ENCODE measurements at regions not wholly inside any gene's neighbourhood (a gene's known extent, or its start where the extent isn't known, plus 50 kb on each side); places are given as distances from the start of the nearest gene placed in this dataset.

- TF ChIP-seq CTCF (IDR thresholded peaks at IDR 0.05; ENCODE audit: unreplicated experiment in 3 of 3): no peak
- no peak overlapping the region for H3K27ac Mint-ChIP-seq
- no peak overlapping the region for H3K4me3 Mint-ChIP-seq
- no peaks in the 10 kb centered on the region for H3K27me3 Mint-ChIP-seq (ENCODE audit: low read depth)
- H3K9me3 Mint-ChIP-seq: peaks cover under 1% of the 10 kb centered on the region
- no peaks in the 10 kb centered on the region for H3K36me3 Mint-ChIP-seq (ENCODE audit: low read depth)
- no peaks in the 10 kb centered on the region for H3K4me1 Mint-ChIP-seq
Observed at GRCh38 chr2:60259781-60260180, 293.7 kb downstream of the BCL11A start.

- H3K27me3 Mint-ChIP-seq (ENCODE audit: low read depth): peaks cover 6% of the 10 kb centered on the region
- no peaks in the 10 kb centered on the region for H3K9me3 Mint-ChIP-seq
- H3K4me3 Mint-ChIP-seq: no peak overlapping the region
- H3K4me1 Mint-ChIP-seq: no peaks in the 10 kb centered on the region
- no peaks in the 10 kb centered on the region for H3K36me3 Mint-ChIP-seq (ENCODE audit: low read depth)
- H3K27ac Mint-ChIP-seq: no peak overlapping the region
- no peak for TF ChIP-seq CTCF (IDR thresholded peaks at IDR 0.05; ENCODE audit: unreplicated experiment in 3 of 3)
Observed at GRCh38 chr2:60252581-60253150, 300.8 kb downstream of the BCL11A start.

- Mint-ChIP-seq H3K27me3 (ENCODE audit: low read depth) (peaks cover 14% of the 10 kb centered on the region), H3K9me3 (no peaks in the 10 kb centered on the region), H3K4me1 (no peaks in the 10 kb centered on the region), H3K36me3 (ENCODE audit: low read depth) (no peaks in the 10 kb centered on the region), H3K4me3 (no peak overlapping the region), H3K27ac (no peak overlapping the region)
- TF ChIP-seq CTCF (IDR thresholded peaks at IDR 0.05; ENCODE audit: unreplicated experiment in 3 of 3): no peak
Observed at GRCh38 chr2:60251247-60251646, 302.2 kb downstream of the BCL11A start.

GRCh38 chr2:60249879-60250278 lies 303.6 kb downstream of the BCL11A start:
- Mint-ChIP-seq H3K9me3 (no peaks in the 10 kb centered on the region), H3K27ac (no peak overlapping the region), H3K27me3 (ENCODE audit: low read depth) (peaks cover 14% of the 10 kb centered on the region), H3K36me3 (ENCODE audit: low read depth) (no peaks in the 10 kb centered on the region), H3K4me1 (no peaks in the 10 kb centered on the region), H3K4me3 (no peak overlapping the region)
- no peak for TF ChIP-seq CTCF (IDR thresholded peaks at IDR 0.05; ENCODE audit: unreplicated experiment in 3 of 3)

GRCh38 chr2:60247471-60247870 lies 306.0 kb downstream of the BCL11A start:
- peaks cover 14% of the 10 kb centered on the region for H3K27me3 Mint-ChIP-seq (ENCODE audit: low read depth)
- TF ChIP-seq CTCF (IDR thresholded peaks at IDR 0.05; ENCODE audit: unreplicated experiment in 3 of 3): no peak
- H3K4me1 Mint-ChIP-seq: no peaks in the 10 kb centered on the region
- no peak overlapping the region for H3K4me3 Mint-ChIP-seq
- H3K36me3 Mint-ChIP-seq (ENCODE audit: low read depth): peaks cover 4% of the 10 kb centered on the region
- H3K27ac Mint-ChIP-seq: no peak overlapping the region
- peaks cover 13% of the 10 kb centered on the region for H3K9me3 Mint-ChIP-seq

- Mint-ChIP-seq H3K4me1 (no peaks in the 10 kb centered on the region), H3K36me3 (ENCODE audit: low read depth) (peaks cover 4% of the 10 kb centered on the region), H3K27ac (no peak overlapping the region), H3K27me3 (ENCODE audit: low read depth) (peaks cover 14% of the 10 kb centered on the region), H3K4me3 (no peak overlapping the region), H3K9me3 (peaks cover 17% of the 10 kb centered on the region)
- no peak for TF ChIP-seq CTCF (IDR thresholded peaks at IDR 0.05; ENCODE audit: unreplicated experiment in 3 of 3)
Observed at GRCh38 chr2:60246583-60246982, 306.9 kb downstream of the BCL11A start.

Data from nephron (organoid).